Pancreas (tissue), 10 donors: ENCODE measurements at regions not wholly inside any gene's neighbourhood (a gene's known extent, or its start where the extent isn't known, plus 50 kb on each side); places are given as distances from the start of the nearest gene placed in this dataset.

ENCODE experiments used
- ATAC-seq, 4 donors: fragments of 200-7000 bp; cut with Tn5 transposase; one replicate each; pipeline versions ENCODE4 v1.8.0 to v1.9.1; 2020; ENCODE audit warnings: mild to moderate bottlenecking in 4 of 4, moderate library complexity in 4 of 4
- DNase-seq, 6 donors: peaks; one replicate each; pipeline ENCODE4 v3.0.0-alpha.2; 2020
- FAIRE-seq: peaks from 2 replicates; lab custom pipeline; 2012; peaks lifted over from hg19 to GRCh38; lab: Jason Lieb, UNC
- H3K27ac ChIP-seq, 4 donors: fragments of 200-600 bp; sonication (generic); 1 replicate in 3 of 4; 2 replicates in 1 of 4; pipeline versions ENCODE4 v1.5.0 to v1.8.0; 2020
- H3K27me3 ChIP-seq, 4 donors: fragments of 200-600 bp; one replicate each; pipeline ENCODE4 v1.8.0; 2021
- H3K36me3 ChIP-seq, 3 donors: fragments of 200-600 bp; sonication (generic) in 1 of 3; one replicate each; pipeline versions ENCODE4 v1.5.0 to v1.8.0; 2020 to 2021
- H3K4me1 ChIP-seq, 3 donors: fragments of 200-600 bp; one replicate each; pipeline ENCODE4 v1.8.0; 2021
- H3K4me3 ChIP-seq, 4 donors: fragments of 200-600 bp; sonication (generic) in 2 of 4; one replicate each; pipeline versions ENCODE4 v1.5.0 to v1.8.0; 2020 to 2021
- H3K9me3 ChIP-seq, 4 donors: fragments of 200-600 bp; one replicate each; pipeline ENCODE4 v1.8.0; 2021
- CTCF ChIP-seq, 4 donors: fragments of 200-600 bp; sonication (generic) in 3 of 4; IDR thresholded peaks; one replicate each; pipeline versions ENCODE4 v1.5.0 to v1.8.0; 2021; ENCODE audit warnings: antibody characterized with exemption in 4 of 4
- WGBS, 2 donors: extraction: QIAGEN DNeasy Blood & Tissue Kit; methylation state at CpG; one replicate each; pipeline ENCODE4 v1.1.7; 2013; 5-methylcytosine and 5-hydroxymethylcytosine counted together
- intact Hi-C, 3 donors: fragments of 100-400 bp; cut with DNase I; formaldehyde crosslinking; loops; one replicate each; pipeline versions ENCODE4 v1.11.1 to v1.14.2; 2022
- donor health status: healthy with polysubstance abuse.
- donor health status: DM: no; HTN: no; CAD: no; lungs with moderate emphysema.
- donor health status: DM: no; HTN: no; CAD: no.
- donor health status: control.
- donor health status: control.
- donor health status: Bipolar disorder and iron deficiency.
- donor health status: DM: yes; HTN: yes; CAD: no.
- donor health status: DM: no; HTN: no; CAD: no.
- donor health status: DM: no; HTN: no; CAD: no.
- donor health status: DM: yes; HTN: yes; CAD: no.

- intact Hi-C loops: no loop called here
- Histone ChIP-seq H3K4me1 (no peaks in the 10 kb centered on the region), H3K27ac (no peak overlapping the region), H3K27me3 (no peaks in the 10 kb centered on the region), H3K36me3 (no peaks in the 10 kb centered on the region), H3K9me3 (no peaks in the 10 kb centered on the region), H3K4me3 (no peak overlapping the region)
- FAIRE-seq (no peak), DNase-seq (no peak), ATAC-seq (no peak)
- TF ChIP-seq CTCF (IDR thresholded peaks at IDR 0.05): no peak
- WGBS, 2 donors: 81 to 85% methylated on average over 16 of the region's 16 CpGs
Measured at GRCh38 chr6:1244941-1245340, 67.0 kb upstream of the FOXQ1 start.

- intact Hi-C loops: no loop called here
- H3K4me1 ChIP-seq: peaks cover 0 to 4% (median 0%) of the 10 kb centered on the region in 3 donors
Measured at GRCh38 chr6:1244278-1244677, 67.6 kb upstream of the FOXQ1 start.

GRCh38 chr6:1242446-1242845 lies 69.5 kb upstream of the FOXQ1 start:
- H3K9me3 ChIP-seq: no peaks in the 10 kb centered on the region
- 45 to 46% methylated on average over 3 of the region's 3 CpGs for WGBS, 2 donors
- intact Hi-C loops: no loop called here
- peaks cover 0 to 4% (median 0%) of the 10 kb centered on the region in 3 donors for H3K4me1 ChIP-seq
- H3K27me3 ChIP-seq: no peaks in the 10 kb centered on the region
- H3K36me3 ChIP-seq: no peaks in the 10 kb centered on the region
- peak in 1 of 4 donors; percentile 44 for ATAC-seq
- no peak overlapping the region for H3K27ac ChIP-seq
- no peak for TF ChIP-seq CTCF (IDR thresholded peaks at IDR 0.05)
- no peak for FAIRE-seq
- DNase-seq: no peak
- H3K4me3 ChIP-seq: no peak overlapping the region

More at GRCh38 chr6:1244278-1244677, 67.6 kb upstream of the FOXQ1 start:
- H3K36me3 ChIP-seq: no peaks in the 10 kb centered on the region
- ATAC-seq (no peak), FAIRE-seq (no peak), DNase-seq (no peak)
- no peaks in the 10 kb centered on the region for H3K27me3 ChIP-seq
- 84 to 87% methylated on average over 5 of the region's 5 CpGs for WGBS, 2 donors
- no peak for TF ChIP-seq CTCF (IDR thresholded peaks at IDR 0.05)
- H3K4me3 ChIP-seq: no peak overlapping the region
- H3K9me3 ChIP-seq: no peaks in the 10 kb centered on the region
- H3K27ac ChIP-seq: no peak overlapping the region

GRCh38 chr6:1242021-1242420 lies 69.9 kb upstream of the FOXQ1 start:
- WGBS, 2 donors: 78 to 80% methylated on average over 4 of the region's 4 CpGs
- no peaks in the 10 kb centered on the region for H3K9me3 ChIP-seq
- no peaks in the 10 kb centered on the region for H3K36me3 ChIP-seq
- peaks cover 0 to 4% (median 0%) of the 10 kb centered on the region in 3 donors for H3K4me1 ChIP-seq
- intact Hi-C loops: no loop called here
- H3K27me3 ChIP-seq: no peaks in the 10 kb centered on the region
- H3K27ac ChIP-seq: no peak overlapping the region
- H3K4me3 ChIP-seq: no peak overlapping the region
- no peak for FAIRE-seq
- DNase-seq: no peak
- TF ChIP-seq CTCF (IDR thresholded peaks at IDR 0.05): no peak
- no peak for ATAC-seq

- intact Hi-C loops: no loop called here
- no peak for DNase-seq
- TF ChIP-seq CTCF (IDR thresholded peaks at IDR 0.05): no peak
- 76 to 89% methylated on average over 2 of the region's 2 CpGs for WGBS, 2 donors
- no peaks in the 10 kb centered on the region for H3K36me3 ChIP-seq
- FAIRE-seq: no peak
- ATAC-seq: peak in 3 of 4 donors; percentile 36 to 57 (median 39)
- H3K27ac ChIP-seq: no peak overlapping the region
- peaks cover 0 to 4% (median 0%) of the 10 kb centered on the region in 3 donors for H3K4me1 ChIP-seq
- no peaks in the 10 kb centered on the region for H3K27me3 ChIP-seq
- no peak overlapping the region for H3K4me3 ChIP-seq
- no peaks in the 10 kb centered on the region for H3K9me3 ChIP-seq
Measured at GRCh38 chr6:1240766-1241318, 71.1 kb upstream of the FOXQ1 start.
